Left ventricle myocardium inferior (tissue), 1 donor: ENCODE measurements at regions not wholly inside any gene's neighbourhood (a gene's known extent, or its start where the extent isn't known, plus 50 kb on each side); places are given as distances from the start of the nearest gene placed in this dataset.

Experiments used
- DNase-seq: peaks from one replicate; pipeline ENCODE4 v3.0.0-alpha.2; 2020
- H3K27ac ChIP-seq: fragments of 200-600 bp; replicated peaks from 2 replicates; pipeline ENCODE4 v1.8.0; 2021
- H3K27me3 ChIP-seq: fragments of 200-600 bp; 2 replicates; pipeline ENCODE4 v1.8.0; 2021; ENCODE audit warnings: low read depth
- H3K36me3 ChIP-seq: fragments of 200-600 bp; 2 replicates; pipeline ENCODE4 v1.8.0; 2021
- H3K4me1 ChIP-seq: fragments of 200-600 bp; 2 replicates; pipeline ENCODE4 v1.8.0; 2021
- H3K4me3 ChIP-seq: fragments of 200-600 bp; 2 replicates; pipeline ENCODE4 v1.8.0; 2021; ENCODE audit warnings: mild to moderate bottlenecking, moderate library complexity
- H3K9me3 ChIP-seq: fragments of 200-600 bp; replicated peaks from 2 replicates; pipeline ENCODE4 v1.8.0; 2021
- CTCF ChIP-seq: fragments of 200-600 bp; IDR thresholded peaks from 2 replicates; pipeline ENCODE4 v1.8.0; 2021; ENCODE audit warnings: antibody characterized with exemption, mild to moderate bottlenecking, borderline replicate concordance
- intact Hi-C: fragments of 100-400 bp; cut with micrococcal nuclease; formaldehyde crosslinking; loops from one replicate; pipeline ENCODE4 v1.11.0; 2022
- donor health status: DM: no; HTN: yes; CAD: no; lungs with severe emphysema.

- no peak for DNase-seq
- no peak for TF ChIP-seq CTCF
- H3K4me1 ChIP-seq = peaks cover 6% of the 10 kb centered on the region
- no peaks in the 10 kb centered on the region for H3K36me3 ChIP-seq
- H3K27me3 ChIP-seq = no peaks in the 10 kb centered on the region
- H3K9me3 ChIP-seq = peaks cover 7% of the 10 kb centered on the region
- H3K4me3 ChIP-seq = no peak overlapping the region
- H3K27ac ChIP-seq = peak overlapping the region; percentile 59
- intact Hi-C loops = no loop called here
Measured at GRCh38 chr5:167918813-167919483, 372.5 kb upstream of the WWC1 start.

DNA sequence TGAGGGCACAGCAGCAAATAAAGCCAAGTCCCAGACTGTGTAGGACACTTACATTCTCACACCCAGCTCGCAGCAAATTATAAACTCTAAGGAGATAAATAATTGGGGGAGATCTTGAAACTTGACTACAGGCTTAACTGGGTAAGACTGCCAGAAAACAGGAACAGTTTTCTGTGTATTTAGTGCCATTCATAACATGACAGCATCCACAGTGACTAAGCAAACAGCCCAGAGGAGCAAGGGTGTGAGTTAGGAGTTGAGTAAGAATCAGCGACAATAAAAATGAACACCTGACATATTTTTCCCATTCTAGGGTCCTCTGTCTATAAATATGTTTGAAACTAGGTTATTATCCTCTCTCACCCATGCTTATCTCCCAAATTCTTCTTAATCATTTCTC is 370.9 kb upstream of the WWC1 start:
- DNase-seq = no peak
- no peak overlapping the region for H3K4me3 ChIP-seq
- H3K27ac ChIP-seq = no peak overlapping the region
- H3K36me3 ChIP-seq = no peaks in the 10 kb centered on the region
- peaks cover 6% of the 10 kb centered on the region for H3K4me1 ChIP-seq
- intact Hi-C loops = no loop called here
- H3K27me3 ChIP-seq = no peaks in the 10 kb centered on the region
- no peaks in the 10 kb centered on the region for H3K9me3 ChIP-seq
- no peak for TF ChIP-seq CTCF

DNA sequence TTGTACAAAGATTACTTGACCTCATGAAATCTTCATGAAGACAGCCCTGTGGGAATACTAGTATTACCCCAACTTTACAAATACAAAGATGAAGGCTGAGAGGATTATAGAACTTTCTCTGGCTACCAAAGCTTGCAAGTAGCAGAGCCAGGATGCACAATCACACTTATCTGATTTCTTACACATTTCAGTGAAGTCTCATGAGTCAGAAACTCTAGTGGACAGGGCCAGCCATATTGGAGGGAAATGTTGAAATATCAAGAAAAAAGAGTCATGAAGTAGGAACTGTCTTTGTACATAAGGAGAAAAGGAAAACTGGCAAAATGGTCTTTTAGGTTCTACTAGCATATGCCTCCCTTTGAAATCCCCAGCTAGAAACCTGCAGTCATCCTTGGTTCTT is 369.6 kb upstream of the WWC1 start:
- Histone ChIP-seq H3K4me3 (no peak overlapping the region), H3K27ac (no peak overlapping the region), H3K4me1 (peaks cover 6% of the 10 kb centered on the region), H3K27me3 (no peaks in the 10 kb centered on the region), H3K36me3 (no peaks in the 10 kb centered on the region), H3K9me3 (no peaks in the 10 kb centered on the region)
- intact Hi-C loops = no loop called here
- no peak for TF ChIP-seq CTCF
- DNase-seq = no peak

- no peak for TF ChIP-seq CTCF
- Histone ChIP-seq H3K4me1 (no peaks in the 10 kb centered on the region), H3K9me3 (no peaks in the 10 kb centered on the region), H3K4me3 (no peak overlapping the region), H3K27me3 (no peaks in the 10 kb centered on the region), H3K27ac (no peak overlapping the region), H3K36me3 (no peaks in the 10 kb centered on the region)
- DNase-seq = no peak
- intact Hi-C loops = no loop called here
Measured at GRCh38 chr5:167923396-167923795, 368.0 kb upstream of the WWC1 start.

DNA sequence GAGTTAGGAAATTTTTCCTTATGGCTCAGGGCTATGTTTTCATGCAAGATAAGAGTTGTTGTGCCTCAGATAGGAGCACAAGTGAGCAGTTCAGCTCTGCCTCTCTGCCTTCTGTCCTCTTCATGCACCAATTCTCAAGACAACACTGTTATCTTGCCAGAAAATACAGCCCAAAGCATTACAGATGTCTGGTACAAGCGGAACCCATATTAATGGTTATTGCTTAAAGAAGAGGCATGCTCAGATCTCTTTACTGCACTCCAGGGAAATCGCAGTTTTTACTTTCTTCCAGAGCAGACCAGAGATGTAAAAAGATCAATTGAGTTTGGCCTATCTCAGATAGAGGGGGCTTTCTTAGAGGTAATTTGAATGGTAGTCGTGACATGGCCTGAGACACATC is 361.6 kb upstream of the WWC1 start:
- Histone ChIP-seq H3K9me3 (no peaks in the 10 kb centered on the region), H3K36me3 (no peaks in the 10 kb centered on the region), H3K4me3 (no peak overlapping the region), H3K27me3 (no peaks in the 10 kb centered on the region), H3K4me1 (peaks cover 15% of the 10 kb centered on the region), H3K27ac (no peak overlapping the region)
- intact Hi-C loops = no loop called here
- no peak for DNase-seq
- no peak for TF ChIP-seq CTCF
